H9 (cell line): ENCODE measurements at regions not wholly inside any gene's neighbourhood (a gene's known extent, or its start where the extent isn't known, plus 50 kb on each side); places are given as distances from the start of the nearest gene placed in this dataset.

ENCODE experiments used
- DNase-seq: peaks from one replicate; pipeline ENCODE4 v3.0.0-alpha.2; 2017
- H2AFZ ChIP-seq: one replicate; pipeline ENCODE4 v1.6.1; 2013; ENCODE audit warnings: mild to moderate bottlenecking, low read length, control low read depth, moderate library complexity
- H2AK5ac ChIP-seq: 2 replicates; pipeline ENCODE4 v1.6.1; 2013; ENCODE audit warnings: low read length, control low read depth, mixed read lengths; ENCODE audit not compliant: insufficient read length
- H2BK120ac ChIP-seq: one replicate; pipeline ENCODE4 v1.6.1; 2013; ENCODE audit warnings: low read depth, mild to moderate bottlenecking, low read length, control low read depth, inconsistent platforms; ENCODE audit not compliant: poor library complexity, severe bottlenecking
- H2BK12ac ChIP-seq: 2 replicates; pipeline ENCODE4 v1.6.1; 2013; ENCODE audit warnings: low read length, control low read depth, mixed read lengths, low read depth; ENCODE audit not compliant: insufficient read length
- H2BK15ac ChIP-seq: 2 replicates; pipeline ENCODE4 v1.6.1; 2013; ENCODE audit warnings: low read depth, low read length, control low read depth
- H2BK20ac ChIP-seq: one replicate; pipeline ENCODE4 v1.6.1; 2013; ENCODE audit warnings: low read depth, mild to moderate bottlenecking, low read length, control low read depth, inconsistent platforms; ENCODE audit not compliant: poor library complexity, severe bottlenecking
- H2BK5ac ChIP-seq: 2 replicates; pipeline ENCODE4 v1.6.1; 2013; ENCODE audit warnings: low read length, control low read depth, mixed read lengths; ENCODE audit not compliant: insufficient read length
- H3K14ac ChIP-seq: 2 replicates; pipeline ENCODE4 v1.6.1; 2013; ENCODE audit warnings: low read length, control low read depth; ENCODE audit not compliant: insufficient read depth
- H3K18ac ChIP-seq: 2 replicates; pipeline ENCODE4 v1.6.1; 2013; ENCODE audit warnings: low read depth, mild to moderate bottlenecking, mixed read lengths, low read length, control low read depth; ENCODE audit not compliant: insufficient read length
- H3K23ac ChIP-seq: 2 replicates; pipeline ENCODE4 v1.6.1; 2013; ENCODE audit warnings: low read length, control low read depth, mixed read lengths, low read depth; ENCODE audit not compliant: insufficient read length
- H3K23me2 ChIP-seq: 2 replicates; pipeline ENCODE4 v1.6.1; 2013; ENCODE audit warnings: low read depth, mild to moderate bottlenecking, mixed read lengths, low read length, control low read depth; ENCODE audit not compliant: insufficient read length, poor library complexity, severe bottlenecking
- H3K27ac ChIP-seq: 2 replicates; pipeline ENCODE4 v1.5.1; 2013; ENCODE audit warnings: low read length, control low read depth, mixed read lengths, low read depth; ENCODE audit not compliant: insufficient read length
- H3K27me3 ChIP-seq: 2 replicates; pipeline ENCODE4 v1.6.1; 2013; ENCODE audit warnings: low read length, control low read depth, inconsistent platforms; ENCODE audit not compliant: insufficient read depth
- H3K4ac ChIP-seq: 2 replicates; pipeline ENCODE4 v1.6.1; 2013; ENCODE audit warnings: low read depth, mild to moderate bottlenecking, control low read depth, inconsistent platforms, low read length, moderate library complexity
- H3K4me1 ChIP-seq: 2 replicates; pipeline ENCODE4 v1.6.1; 2013; ENCODE audit warnings: low read length, control low read depth, inconsistent platforms; ENCODE audit not compliant: insufficient read depth
- H3K4me2 ChIP-seq: 2 replicates; pipeline ENCODE4 v1.6.1; 2013; ENCODE audit warnings: low read length, control low read depth, mixed read lengths; ENCODE audit not compliant: insufficient read length, insufficient read depth
- H3K56ac ChIP-seq: 2 replicates; pipeline ENCODE4 v1.6.1; 2013; ENCODE audit warnings: low read depth, mild to moderate bottlenecking, mixed read lengths, low read length, control low read depth; ENCODE audit not compliant: insufficient read length
- H3K79me1 ChIP-seq: 2 replicates; pipeline ENCODE4 v1.6.1; 2013; ENCODE audit warnings: low read depth, mild to moderate bottlenecking, moderate library complexity, low read length, control low read depth, inconsistent platforms; ENCODE audit not compliant: insufficient read depth, poor library complexity, severe bottlenecking
- H3K79me2 ChIP-seq: 2 replicates; pipeline ENCODE4 v1.6.1; 2013; ENCODE audit warnings: low read length, control low read depth, inconsistent platforms; ENCODE audit not compliant: insufficient read depth
- H3K9ac ChIP-seq: 2 replicates; pipeline ENCODE4 v1.6.1; 2013; ENCODE audit warnings: low read length, control low read depth, mixed read lengths; ENCODE audit not compliant: insufficient read length; ENCODE audit errors: extremely low read depth
- H3K9me3 ChIP-seq: one replicate; pipeline ENCODE4 v1.6.1; 2013; ENCODE audit warnings: low read depth, low read length, inconsistent platforms; ENCODE audit not compliant: control insufficient read depth
- H3T11ph ChIP-seq: one replicate; pipeline ENCODE4 v1.6.1; 2013; ENCODE audit warnings: mild to moderate bottlenecking, low read length, control low read depth, inconsistent platforms
- H4K20me1 ChIP-seq: one replicate; pipeline ENCODE4 v1.6.1; 2013; ENCODE audit not compliant: control insufficient read depth, insufficient read length, insufficient read depth
- H4K5ac ChIP-seq: 2 replicates; pipeline ENCODE4 v1.6.1; 2013; ENCODE audit warnings: low read depth, mild to moderate bottlenecking, mixed read lengths, low read length, control low read depth; ENCODE audit not compliant: insufficient read length
- H4K8ac ChIP-seq: replicated peaks from 2 replicates; pipeline ENCODE4 v1.6.1; 2013; ENCODE audit warnings: low read length, control low read depth, mixed read lengths, low read depth; ENCODE audit not compliant: insufficient read length
- H4K91ac ChIP-seq: 2 replicates; pipeline ENCODE4 v1.6.1; 2013; ENCODE audit warnings: low read depth, mild to moderate bottlenecking, moderate library complexity, mixed read lengths, low read length, control low read depth; ENCODE audit not compliant: insufficient read length
- H3K27ac Mint-ChIP-seq, 3 experiments: 2 replicates in 2 of 3; 3 replicates in 1 of 3; pipeline ENCODE4 v1.8.0; 2020 to 2021; ENCODE audit warnings: mixed read lengths in 3 of 3, mild to moderate bottlenecking in 1 of 3, moderate library complexity in 1 of 3
- H3K27me3 Mint-ChIP-seq: 2 replicates; pipeline ENCODE4 v1.8.0; 2021; ENCODE audit warnings: low read depth, mild to moderate bottlenecking, moderate library complexity, mixed read lengths
- H3K36me3 Mint-ChIP-seq, 3 experiments: 2 replicates in 2 of 3; 3 replicates in 1 of 3; pipeline ENCODE4 v1.8.0; 2020 to 2021; ENCODE audit warnings: low read depth in 3 of 3, mixed read lengths in 3 of 3; ENCODE audit not compliant: insufficient read depth in 1 of 3
- H3K4me1 Mint-ChIP-seq, 2 experiments: 2 replicates each; pipeline ENCODE4 v1.8.0; 2020; ENCODE audit warnings: mixed read lengths in 2 of 2
- H3K4me3 Mint-ChIP-seq, 2 experiments: 2 replicates in 1 of 2; 3 replicates in 1 of 2; pipeline ENCODE4 v1.8.0; 2020 to 2021; ENCODE audit warnings: mild to moderate bottlenecking in 2 of 2, mixed read lengths in 2 of 2, moderate library complexity in 1 of 2
- H3K9me3 Mint-ChIP-seq, 2 experiments: 2 replicates in 1 of 2; 3 replicates in 1 of 2; pipeline ENCODE4 v1.8.0; 2020; ENCODE audit warnings: mild to moderate bottlenecking in 2 of 2, mixed read lengths in 2 of 2, moderate library complexity in 1 of 2
- WGBS: extraction: QIAGEN DNeasy Blood & Tissue Kit; methylation state at CpG from one replicate; pipeline ENCODE4 v1.1.7; 2013; ENCODE audit warnings: missing lambda C conversion rate, low lambda C conversion rate, mixed read lengths; ENCODE audit not compliant: insufficient read length; ENCODE audit errors: extremely low coverage; 5-methylcytosine and 5-hydroxymethylcytosine counted together
- TF ChIP-seq, protein P1 (sequence below): fragments of 200-600 bp; sonication (generic); conservative IDR thresholded peaks from 3 replicates; pipeline ENCODE4 v1.8.0; 2021; ENCODE audit warnings: antibody characterized with exemption, mild to moderate bottlenecking

DNA sequence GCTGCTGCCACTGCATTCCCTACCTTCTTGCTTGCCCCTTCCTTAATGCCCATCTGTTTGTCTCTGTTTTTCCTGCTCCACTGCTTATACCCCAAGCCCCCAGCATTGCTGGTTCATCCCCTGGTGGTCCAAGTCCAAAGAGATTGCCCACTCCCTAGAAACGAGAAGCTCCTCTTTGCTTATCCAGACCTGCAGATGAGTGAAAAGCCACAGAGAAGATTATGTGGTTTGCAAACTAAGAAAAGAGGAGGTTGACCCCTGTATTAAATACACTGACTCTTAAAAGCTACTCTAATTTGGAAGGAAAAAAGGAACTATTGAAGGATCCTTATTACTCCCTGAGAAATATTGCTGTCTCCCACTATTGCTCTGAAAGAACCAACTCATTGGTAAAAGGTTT is 146.8 kb upstream of the RAB4A start:
- Histone ChIP-seq H2AFZ (no peak overlapping the region), H3K4me1 (peaks cover 2% of the 10 kb centered on the region; the same call in 1 of the 2 replicates), H3K79me2 (no peaks in the 10 kb centered on the region), H3T11ph (no peak overlapping the region), H2BK5ac (no peak overlapping the region), H3K9ac (no peak overlapping the region), H3K27ac (no peak overlapping the region), H2BK20ac (no peak overlapping the region), H3K23me2 (no peaks in the 10 kb centered on the region), H2AK5ac (no peak overlapping the region), H3K9me3 (no peaks in the 10 kb centered on the region), H4K5ac (no peak overlapping the region), H2BK12ac (no peak overlapping the region), H3K56ac (no peak overlapping the region), H2BK15ac (no peak overlapping the region), H3K23ac (no peak overlapping the region), H3K79me1 (no peaks in the 10 kb centered on the region), H3K4me2 (no peak overlapping the region), H3K27me3 (no peaks in the 10 kb centered on the region), H2BK120ac (no peak overlapping the region), H4K8ac (no peak overlapping the region), H4K20me1 (no peaks in the 10 kb centered on the region), H3K18ac (no peak overlapping the region), H3K14ac (no peak overlapping the region), H3K4ac (no peak overlapping the region), H4K91ac (no peak overlapping the region)
- Mint-ChIP-seq H3K36me3 (no peaks in the 10 kb centered on the region), H3K4me1 (peaks cover 19 to 22% of the 10 kb centered on the region in 2 experiments), H3K9me3 (peaks cover 0 to 3% of the 10 kb centered on the region in 2 experiments; a peak in 2 of 5 replicates), H3K4me3 (no peak overlapping the region), H3K27me3 (peaks cover 13% of the 10 kb centered on the region), H3K27ac (no peak overlapping the region; a peak in 1 of 7 replicates)
- TF ChIP-seq, protein P1, sequence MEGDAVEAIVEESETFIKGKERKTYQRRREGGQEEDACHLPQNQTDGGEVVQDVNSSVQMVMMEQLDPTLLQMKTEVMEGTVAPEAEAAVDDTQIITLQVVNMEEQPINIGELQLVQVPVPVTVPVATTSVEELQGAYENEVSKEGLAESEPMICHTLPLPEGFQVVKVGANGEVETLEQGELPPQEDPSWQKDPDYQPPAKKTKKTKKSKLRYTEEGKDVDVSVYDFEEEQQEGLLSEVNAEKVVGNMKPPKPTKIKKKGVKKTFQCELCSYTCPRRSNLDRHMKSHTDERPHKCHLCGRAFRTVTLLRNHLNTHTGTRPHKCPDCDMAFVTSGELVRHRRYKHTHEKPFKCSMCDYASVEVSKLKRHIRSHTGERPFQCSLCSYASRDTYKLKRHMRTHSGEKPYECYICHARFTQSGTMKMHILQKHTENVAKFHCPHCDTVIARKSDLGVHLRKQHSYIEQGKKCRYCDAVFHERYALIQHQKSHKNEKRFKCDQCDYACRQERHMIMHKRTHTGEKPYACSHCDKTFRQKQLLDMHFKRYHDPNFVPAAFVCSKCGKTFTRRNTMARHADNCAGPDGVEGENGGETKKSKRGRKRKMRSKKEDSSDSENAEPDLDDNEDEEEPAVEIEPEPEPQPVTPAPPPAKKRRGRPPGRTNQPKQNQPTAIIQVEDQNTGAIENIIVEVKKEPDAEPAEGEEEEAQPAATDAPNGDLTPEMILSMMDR = no peak
- WGBS = no CpG with 5 or more reads among the region's 1 CpG
- DNase-seq = no peak
